Hematopoietic multipotent progenitor cell (in vitro differentiated cells): ENCODE measurements at regions not wholly inside any gene's neighbourhood (a gene's known extent, or its start where the extent isn't known, plus 50 kb on each side); places are given as distances from the start of the nearest gene placed in this dataset.

Source experiments
- DNase-seq, 3 donors: peaks; one replicate each; pipeline ENCODE4 v3.0.0-alpha.2; 2011 to 2015; ENCODE audit warnings: low read depth in 2 of 3, low spot score in 2 of 3

DNA sequence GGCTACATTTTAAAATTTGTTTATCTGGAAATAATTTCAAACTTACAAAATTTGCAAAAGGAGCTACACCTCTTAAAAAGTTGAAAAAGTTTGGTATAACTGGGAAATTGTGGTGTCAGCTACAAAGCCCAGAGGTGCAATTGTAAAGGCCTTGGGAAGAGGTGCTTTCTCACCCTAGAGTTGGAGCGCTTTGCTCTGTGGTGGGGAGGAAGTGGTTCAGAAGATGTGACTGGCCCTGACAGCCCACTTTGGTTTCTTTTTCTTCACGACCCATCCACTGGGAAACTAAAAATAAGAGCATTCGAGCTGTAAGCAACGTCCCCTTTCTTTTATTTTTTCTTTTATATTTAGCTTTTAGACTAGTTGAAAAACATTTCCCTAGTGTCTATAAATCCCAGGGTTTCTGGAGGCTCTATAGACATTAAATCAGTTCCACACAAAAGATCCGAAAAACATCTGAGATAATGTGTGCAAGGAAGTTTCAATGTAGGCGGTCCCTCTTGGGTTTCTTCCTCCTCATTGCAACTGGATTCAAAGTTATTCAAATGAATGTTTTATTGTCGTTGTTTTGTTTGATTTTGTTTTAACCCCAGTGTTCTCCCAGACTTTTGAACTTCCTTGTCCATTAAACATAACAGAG, 397.8 kb downstream of the KIF16B start:
- peak in 2 of 3 donors; percentile 8 to 45 for DNase-seq

- DNase-seq, result no peak
These were observed 398.9 kb downstream of the KIF16B start for GRCh38 chr20:16174311-16174710.

- no peak for DNase-seq
These were observed 400.2 kb downstream of the KIF16B start for GRCh38 chr20:16173044-16173443.

- no peak for DNase-seq
These were observed 402.1 kb downstream of the KIF16B start for GRCh38 chr20:16171180-16171579.

DNA sequence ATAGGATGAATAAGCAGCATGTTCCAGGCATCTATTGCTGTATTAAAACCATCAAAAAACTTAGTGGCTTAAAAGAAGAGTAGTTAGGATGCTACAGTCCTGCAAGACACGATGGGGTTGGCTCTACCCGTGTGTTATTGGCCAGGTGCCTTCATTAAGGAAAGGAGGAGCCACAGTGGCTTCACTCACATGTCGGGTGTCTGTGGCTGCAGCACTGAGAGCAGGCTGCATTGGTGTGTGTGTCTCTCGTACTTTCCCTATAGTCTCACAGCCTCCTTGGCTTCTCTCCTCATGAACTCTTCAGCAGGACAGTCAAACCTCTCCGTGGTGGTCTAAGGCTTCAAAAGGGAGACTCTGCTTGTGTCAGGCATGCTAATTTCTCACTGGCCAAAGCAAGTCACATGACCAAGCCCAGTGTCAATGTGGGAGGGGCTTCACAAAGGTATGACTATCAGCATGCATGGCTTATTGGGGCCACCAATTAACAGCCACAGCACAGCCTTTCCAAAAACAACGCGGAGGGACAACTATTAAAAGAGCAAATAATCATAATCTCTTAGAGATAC, 402.8 kb downstream of the KIF16B start:
- no peak for DNase-seq

DNA sequence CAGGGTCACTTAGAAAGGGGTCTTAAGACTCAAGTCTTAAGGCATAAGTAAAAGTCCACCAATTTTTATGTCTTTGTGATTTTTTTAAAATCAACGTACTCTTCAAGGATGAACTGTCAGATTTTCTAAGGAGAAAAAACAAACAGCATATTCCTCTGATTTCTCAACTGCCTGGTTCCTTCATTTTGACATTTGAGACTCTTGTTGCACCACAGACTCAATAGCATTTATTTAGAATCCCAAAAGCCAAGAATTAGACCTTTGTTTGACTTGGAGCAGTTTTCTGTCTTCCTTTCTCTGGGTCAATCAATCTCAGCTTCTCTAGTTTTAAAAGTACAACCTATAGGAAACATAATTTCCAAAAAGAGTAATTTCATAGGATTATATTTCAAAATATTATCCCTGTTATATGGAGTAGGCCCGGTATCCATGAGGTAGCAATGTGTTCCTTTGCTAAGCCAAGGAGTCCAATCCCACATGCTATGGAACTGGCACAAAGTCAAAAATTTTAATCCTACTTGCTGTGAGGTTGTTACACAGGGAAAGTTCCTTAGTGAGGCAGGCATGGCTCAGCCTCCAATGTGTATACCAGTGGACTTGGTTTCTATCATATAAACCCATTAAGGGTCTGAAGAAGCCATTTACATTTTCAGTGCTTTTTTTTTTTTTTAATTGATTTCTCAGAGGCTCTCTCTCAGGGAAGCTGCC, 405.7 kb downstream of the KIF16B start:
- DNase-seq, result no peak

- DNase-seq, result no peak
These were observed 406.5 kb downstream of the KIF16B start for GRCh38 chr20:16166737-16167136.

GRCh38 chr20:16158976-16159286, 414.3 kb downstream of the KIF16B start:
- peak in 1 of 3 donors; percentile 62 for DNase-seq

GRCh38 chr20:16158090-16158975, 414.9 kb downstream of the KIF16B start:
- DNase-seq, result no peak

DNA sequence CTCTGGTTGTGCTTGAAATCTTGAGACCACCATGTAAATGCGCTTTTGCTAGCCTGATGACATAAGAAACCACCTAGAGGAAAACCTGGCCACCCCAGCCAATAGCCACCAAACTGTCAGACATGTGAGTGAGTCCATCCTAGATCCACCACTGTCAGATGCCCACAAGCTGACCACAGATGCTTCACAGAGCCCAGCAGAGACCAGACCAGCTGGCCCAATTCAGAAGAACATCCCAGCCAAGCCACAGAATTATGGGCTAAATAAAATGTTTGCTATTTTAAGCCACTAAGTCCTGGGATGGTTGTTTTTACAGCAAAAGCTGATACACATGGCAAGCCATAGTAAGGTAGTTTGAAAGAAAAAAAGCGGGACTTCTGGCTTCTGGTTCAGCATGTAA, 425.3 kb downstream of the KIF16B start:
- no peak for DNase-seq

DNA sequence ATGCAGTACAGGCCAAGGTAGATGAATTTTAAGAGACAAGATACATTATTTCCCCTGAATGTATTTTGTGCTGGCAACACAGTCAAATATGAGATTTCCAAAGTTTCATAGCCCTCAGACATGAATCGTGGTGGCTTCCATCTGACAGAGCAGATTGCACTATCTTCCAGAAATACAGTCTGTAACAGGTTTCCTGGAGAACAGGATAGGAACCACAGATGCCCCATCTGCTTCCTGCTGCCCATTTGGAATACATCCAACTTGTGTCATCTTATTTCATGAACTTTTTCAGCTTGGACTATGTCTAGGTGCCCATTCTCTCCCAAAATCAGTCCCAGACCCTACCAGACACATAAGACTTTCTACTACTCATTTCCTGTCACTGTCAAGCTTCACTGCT, 426.0 kb downstream of the KIF16B start:
- DNase-seq, result peak in 2 of 3 donors; percentile 12 to 48

DNA sequence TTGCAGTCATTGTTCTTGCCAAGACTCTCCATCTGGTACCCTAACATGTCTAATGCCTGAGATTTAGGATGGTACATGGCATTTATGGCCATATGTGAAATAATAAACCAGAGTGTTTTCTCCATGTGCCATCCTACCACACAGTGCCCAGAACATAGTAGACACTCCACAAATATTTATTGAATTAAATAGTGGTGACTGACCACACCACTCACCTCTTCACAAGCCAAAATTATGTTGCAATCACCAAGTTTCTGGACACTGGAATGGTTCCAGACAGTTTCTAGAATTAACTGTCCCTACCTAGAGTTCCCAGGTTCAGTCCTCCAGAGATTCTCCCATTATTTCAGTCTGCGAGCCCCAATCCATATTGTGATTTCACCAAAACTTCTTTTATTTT, 427.3 kb downstream of the KIF16B start:
- DNase-seq, result no peak

DNA sequence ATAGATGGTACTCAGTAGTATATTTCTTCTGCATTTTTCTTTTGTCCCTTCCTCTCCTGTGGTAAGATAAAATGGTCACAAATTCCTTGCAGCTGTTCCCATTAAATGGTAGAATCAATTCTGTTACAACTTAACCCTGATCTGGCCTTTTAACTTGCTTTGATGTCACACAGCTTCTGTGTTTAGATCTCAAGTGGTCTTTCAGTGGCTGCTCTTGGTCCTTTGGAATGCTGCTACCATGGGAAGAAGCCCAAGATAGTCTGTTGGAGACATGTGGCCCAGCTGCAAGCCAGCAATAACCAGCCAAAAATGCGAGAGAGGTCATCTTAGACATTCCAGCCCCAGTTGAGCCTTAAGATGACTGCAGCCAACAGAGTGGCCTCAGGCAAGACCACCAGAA, 429.7 kb downstream of the KIF16B start:
- DNase-seq, result no peak

GRCh38 chr20:16135630-16136029, 437.6 kb downstream of the KIF16B start:
- DNase-seq, result no peak

GRCh38 chr20:16132036-16132798, 441.0 kb downstream of the KIF16B start:
- DNase-seq, result no peak

DNA sequence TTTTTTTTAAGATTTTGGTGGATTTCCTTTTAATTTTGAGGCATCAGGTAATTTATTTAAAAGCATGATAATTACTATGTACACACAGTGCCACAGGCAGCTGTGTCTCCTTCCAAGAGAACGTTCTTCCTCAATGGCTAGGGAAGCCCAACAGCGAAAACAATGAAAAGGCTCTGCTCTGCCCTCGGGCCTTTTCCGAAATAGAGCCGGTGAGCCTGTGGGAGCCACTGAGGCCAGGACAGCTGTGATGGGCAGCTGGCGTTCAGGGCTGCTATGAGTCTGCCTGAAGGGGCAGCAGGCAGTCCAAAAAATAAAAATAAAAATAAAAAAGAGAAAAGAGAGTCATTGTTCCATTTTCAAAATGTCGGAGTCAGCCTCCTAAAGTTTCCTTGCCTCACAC, 443.8 kb downstream of the KIF16B start:
- DNase-seq, result no peak

DNA sequence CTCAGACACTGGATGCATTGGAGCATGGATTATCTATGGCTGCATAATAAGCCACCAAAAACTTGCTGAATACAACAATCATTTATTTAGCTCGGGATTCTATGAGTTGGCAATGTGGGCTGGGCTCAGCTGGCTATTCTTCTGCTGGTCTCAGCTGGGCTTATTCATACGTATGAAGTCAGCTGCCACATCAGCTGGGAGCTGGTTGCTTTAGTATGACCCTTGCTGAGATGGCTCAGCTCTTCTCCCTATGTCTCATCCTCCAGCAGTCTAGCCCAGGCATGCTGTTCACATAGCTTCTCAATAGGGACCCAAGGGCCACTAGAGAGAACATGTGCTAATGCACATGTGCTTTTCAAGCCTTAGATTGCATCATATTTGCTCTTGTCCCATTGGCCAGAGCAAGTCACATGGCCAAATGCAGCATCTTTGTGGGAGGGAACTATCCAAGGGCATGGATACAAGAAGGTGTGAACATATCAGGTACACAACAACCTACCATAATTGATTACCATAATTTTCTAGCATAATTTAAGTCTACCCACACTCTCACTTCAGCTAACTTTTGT, 444.6 kb downstream of the KIF16B start:
- no peak for DNase-seq

GRCh38 chr20:16125816-16126215, 447.4 kb downstream of the KIF16B start:
- no peak for DNase-seq

- DNase-seq, result no peak
These were observed 448.1 kb downstream of the KIF16B start for GRCh38 chr20:16124911-16125776.
